ENCODE measurements at regions not wholly inside any gene's neighbourhood (a gene's known extent, or its start where the extent isn't known, plus 50 kb on each side); places are given as distances from the start of the nearest gene placed in this dataset.
"Not testable (repeated sequence)": the region's sequence is repeated elsewhere in the genome, so short reads cannot be mapped to it uniquely, and the experiment has no call there.

GRCh38 chr9:110128664-110129329 lies 79.2 kb downstream of the C9orf152 start:
- no peak for DNase-seq (ENCODE audit: low spot score)
- peak overlapping the region in 1 of 2 donors; percentile 17 for H3K4me3 ChIP-seq
- H3K27ac ChIP-seq: peak overlapping the region; percentile 82 to 93
- peaks cover 0 to 94% of the 10 kb centered on the region in 2 donors for H3K4me1 ChIP-seq
- no peaks in the 10 kb centered on the region for H3K27me3 ChIP-seq
- no peak for TF ChIP-seq CTCF (IDR thresholded peaks at IDR 0.05)
- no peaks in the 10 kb centered on the region for H3K36me3 ChIP-seq
- H3K9me3 ChIP-seq: no peaks in the 10 kb centered on the region

GRCh38 chr9:110129425-110129824 lies 78.5 kb downstream of the C9orf152 start:
- H3K27ac ChIP-seq: peak overlapping the region; percentile 82 to 93
- H3K36me3 ChIP-seq: no peaks in the 10 kb centered on the region
- no peak for TF ChIP-seq CTCF (IDR thresholded peaks at IDR 0.05)
- H3K9me3 ChIP-seq: no peaks in the 10 kb centered on the region
- no peak overlapping the region for H3K4me3 ChIP-seq
- DNase-seq (ENCODE audit: low spot score): no peak
- H3K4me1 ChIP-seq: peaks cover 0 to 92% of the 10 kb centered on the region in 2 donors
- no peaks in the 10 kb centered on the region for H3K27me3 ChIP-seq

GRCh38 chr9:110130211-110130610 lies 77.7 kb downstream of the C9orf152 start:
- H3K4me3 ChIP-seq: no peak overlapping the region
- no peaks in the 10 kb centered on the region for H3K36me3 ChIP-seq
- H3K9me3 ChIP-seq: no peaks in the 10 kb centered on the region
- H3K27ac ChIP-seq: peak overlapping the region; percentile 82 to 93
- TF ChIP-seq CTCF (IDR thresholded peaks at IDR 0.05): no peak
- H3K4me1 ChIP-seq: peaks cover 0 to 84% of the 10 kb centered on the region in 2 donors
- no peaks in the 10 kb centered on the region for H3K27me3 ChIP-seq
- DNase-seq (ENCODE audit: low spot score): no peak

GRCh38 chr9:110130791-110131416 lies 77.1 kb downstream of the C9orf152 start:
- Histone ChIP-seq H3K27me3 (no peaks in the 10 kb centered on the region), H3K27ac (peak overlapping the region in 1 of 2 donors; percentile 93), H3K36me3 (no peaks in the 10 kb centered on the region), H3K4me1 (peaks cover 0 to 81% of the 10 kb centered on the region in 2 donors), H3K4me3 (no peak overlapping the region), H3K9me3 (no peaks in the 10 kb centered on the region)
- no peak for DNase-seq (ENCODE audit: low spot score)
- TF ChIP-seq CTCF (IDR thresholded peaks at IDR 0.05): no peak

GRCh38 chr9:110131499-110131898 lies 76.5 kb downstream of the C9orf152 start:
- H3K27ac ChIP-seq: peak overlapping the region in 1 of 2 donors; percentile 93
- H3K36me3 ChIP-seq: peaks cover 5% of the 10 kb centered on the region
- DNase-seq (ENCODE audit: low spot score): no peak
- H3K9me3 ChIP-seq: no peaks in the 10 kb centered on the region
- TF ChIP-seq CTCF (IDR thresholded peaks at IDR 0.05): no peak
- no peaks in the 10 kb centered on the region for H3K27me3 ChIP-seq
- H3K4me3 ChIP-seq: no peak overlapping the region
- H3K4me1 ChIP-seq: peaks cover 0 to 81% of the 10 kb centered on the region in 2 donors

GRCh38 chr9:110132531-110132930 lies 75.4 kb downstream of the C9orf152 start:
- H3K27ac ChIP-seq: peak overlapping the region; percentile 5 to 36
- H3K36me3 ChIP-seq: peaks cover 16% of the 10 kb centered on the region
- not testable (repeated sequence) for H3K9me3 ChIP-seq; H3K4me3 ChIP-seq; H3K27me3 ChIP-seq; DNase-seq (ENCODE audit: low spot score)
- peaks cover 0 to 81% of the 10 kb centered on the region in 2 donors for H3K4me1 ChIP-seq
